ENCODE measurements at regions not wholly inside any gene's neighbourhood (a gene's known extent, or its start where the extent isn't known, plus 50 kb on each side); places are given as distances from the start of the nearest gene placed in this dataset.

DNA sequence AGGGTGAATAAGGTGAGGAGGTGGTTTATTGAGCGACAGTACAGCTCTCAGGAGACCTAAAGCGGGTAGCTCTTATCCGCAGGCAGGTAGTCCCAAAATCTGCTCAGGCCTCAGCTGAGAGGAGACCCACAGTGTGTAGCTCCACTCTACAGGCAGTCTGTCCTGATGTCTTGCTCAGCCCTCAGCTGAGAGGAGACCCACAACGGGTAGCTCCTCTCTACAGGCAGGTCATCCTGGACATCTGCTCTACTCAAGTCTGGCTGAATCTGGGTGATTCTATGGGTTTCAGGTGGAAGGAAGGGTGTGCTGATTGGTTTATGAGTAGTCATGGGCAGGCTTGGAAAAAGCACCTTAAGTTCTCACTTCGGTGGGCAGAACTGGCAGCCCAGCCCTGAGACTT, 55.6 kb upstream of the ABCB5 start:
- Histone ChIP-seq H3K4me2 (replicated peaks; ENCODE audit: low read depth, low read length, poor library complexity, severe bottlenecking) (no peak overlapping the region), H3K79me2 (ENCODE audit: control insufficient read depth, insufficient read depth, low read length) (no peaks in the 10 kb centered on the region), H4K20me1 (ENCODE audit: control insufficient read depth, insufficient read depth, low read length, poor library complexity, severe bottlenecking) (no peaks in the 10 kb centered on the region), H2AFZ (ENCODE audit: insufficient read depth, low read depth, low read length, poor library complexity, severe bottlenecking) (no peak overlapping the region), H3K4me1 (ENCODE audit: control insufficient read depth in 2 of 2, insufficient read depth in 2 of 2, low read length in 2 of 2) (no peaks in the 10 kb centered on the region), H3K27ac (ENCODE audit: low read length in 2 of 2) (no peak overlapping the region), H3K36me3 (replicated peaks in 1 of 2; ENCODE audit: control extremely low read depth in 1 of 2, control insufficient read depth in 1 of 2, extremely low read depth in 1 of 2, insufficient read depth in 2 of 2, low read length in 1 of 2) (no peaks in the 10 kb centered on the region), H3K9me3 (ENCODE audit: control extremely low read depth in 1 of 3, control insufficient read depth in 2 of 3, insufficient read depth in 1 of 3, low read length in 2 of 3) (peaks cover 0 to 3% (median 0%) of the 10 kb centered on the region in 3 donors), H3K27me3 (replicated peaks in 1 of 4; ENCODE audit: control extremely low read depth in 1 of 4, control insufficient read depth in 3 of 4, insufficient read depth in 4 of 4, low read length in 3 of 4) (no peaks in the 10 kb centered on the region), H3K4me3 (ENCODE audit: control extremely low read depth in 1 of 5, extremely low read depth in 1 of 5, insufficient read depth in 1 of 5, low read depth in 2 of 5, low read length in 4 of 5) (no peak overlapping the region), H3K9ac (ENCODE audit: low read length) (no peak overlapping the region)
- no peak overlapping the region for H3K27ac Mint-ChIP-seq
- no peak for ATAC-seq (ENCODE audit: low read depth)
- intact Hi-C loops (cut with micrococcal nuclease): no loop called here
- no peaks in the 10 kb centered on the region for H3K4me1 Mint-ChIP-seq
- no peak for DNase-seq
- 95% methylated on average over 5 of the region's 5 CpGs for WGBS (ENCODE audit: insufficient coverage)
- H3K27me3 Mint-ChIP-seq: peaks cover 6% of the 10 kb centered on the region
- TF ChIP-seq, protein P1, sequence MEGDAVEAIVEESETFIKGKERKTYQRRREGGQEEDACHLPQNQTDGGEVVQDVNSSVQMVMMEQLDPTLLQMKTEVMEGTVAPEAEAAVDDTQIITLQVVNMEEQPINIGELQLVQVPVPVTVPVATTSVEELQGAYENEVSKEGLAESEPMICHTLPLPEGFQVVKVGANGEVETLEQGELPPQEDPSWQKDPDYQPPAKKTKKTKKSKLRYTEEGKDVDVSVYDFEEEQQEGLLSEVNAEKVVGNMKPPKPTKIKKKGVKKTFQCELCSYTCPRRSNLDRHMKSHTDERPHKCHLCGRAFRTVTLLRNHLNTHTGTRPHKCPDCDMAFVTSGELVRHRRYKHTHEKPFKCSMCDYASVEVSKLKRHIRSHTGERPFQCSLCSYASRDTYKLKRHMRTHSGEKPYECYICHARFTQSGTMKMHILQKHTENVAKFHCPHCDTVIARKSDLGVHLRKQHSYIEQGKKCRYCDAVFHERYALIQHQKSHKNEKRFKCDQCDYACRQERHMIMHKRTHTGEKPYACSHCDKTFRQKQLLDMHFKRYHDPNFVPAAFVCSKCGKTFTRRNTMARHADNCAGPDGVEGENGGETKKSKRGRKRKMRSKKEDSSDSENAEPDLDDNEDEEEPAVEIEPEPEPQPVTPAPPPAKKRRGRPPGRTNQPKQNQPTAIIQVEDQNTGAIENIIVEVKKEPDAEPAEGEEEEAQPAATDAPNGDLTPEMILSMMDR (IDR thresholded peaks at IDR 0.05): no peak
- TF ChIP-seq EZH2 (IDR thresholded peaks at IDR 0.05; ENCODE audit: borderline replicate concordance, insufficient read depth, low read depth, low read length, poor library complexity, severe bottlenecking): no peak
- no peak overlapping the region for H3K4me3 Mint-ChIP-seq
- POLR2A ChIA-PET: no interaction called here
- no peaks in the 10 kb centered on the region for H3K9me3 Mint-ChIP-seq (ENCODE audit: insufficient read depth)
- CTCF ChIA-PET: no interaction called here

DNA sequence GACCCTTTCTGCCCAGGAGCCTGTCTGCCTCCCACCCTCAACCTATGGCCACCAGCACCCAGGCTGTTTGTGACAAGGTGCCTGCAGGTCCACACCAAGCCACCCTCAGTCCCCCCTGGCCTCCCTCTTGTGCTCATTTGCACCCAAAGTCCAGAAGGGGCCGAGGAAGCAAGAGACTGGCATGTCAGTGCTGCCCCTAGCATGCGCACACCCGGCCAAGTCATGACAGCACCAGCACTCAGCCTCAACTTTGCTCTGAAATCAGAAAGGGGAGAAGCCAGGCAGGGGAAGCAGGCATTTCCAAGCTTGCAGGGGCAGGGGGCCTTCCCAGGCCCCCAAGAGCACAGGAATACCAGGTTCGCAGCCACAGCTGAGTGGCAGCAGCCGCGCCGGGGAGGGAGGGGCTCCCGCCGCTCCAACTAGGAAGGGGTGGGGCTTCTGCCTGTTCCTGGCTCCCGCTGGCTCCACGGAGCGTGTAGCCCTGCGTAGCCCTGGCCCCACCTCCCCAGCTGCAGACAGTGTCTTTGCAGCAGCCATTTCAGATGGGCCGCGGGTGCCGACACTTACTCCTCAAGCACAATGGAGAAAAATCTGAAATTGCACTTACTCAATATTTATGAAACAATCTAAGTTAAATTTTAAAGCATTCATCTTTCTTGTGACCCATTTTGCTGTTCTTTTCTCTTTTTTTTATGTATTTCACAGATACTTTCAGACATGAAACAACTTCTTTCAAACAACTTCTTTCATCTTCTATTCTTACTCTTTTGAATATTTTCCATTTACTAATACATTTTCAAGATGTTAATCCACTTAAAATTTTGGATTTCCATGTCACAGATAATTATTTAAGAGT, 54.9 kb upstream of the ABCB5 start:
- WGBS (ENCODE audit: insufficient coverage): 95% methylated on average over 16 of the region's 16 CpGs

More for the DNA sequence above, 54.9 kb upstream of the ABCB5 start:
- ChIA-PET CTCF (no interaction called here), POLR2A (no interaction called here)
- Histone ChIP-seq H3K27me3 (replicated peaks in 1 of 4; ENCODE audit: control extremely low read depth in 1 of 4, control insufficient read depth in 3 of 4, insufficient read depth in 4 of 4, low read length in 3 of 4) (no peaks in the 10 kb centered on the region), H3K4me3 (ENCODE audit: control extremely low read depth in 1 of 5, extremely low read depth in 1 of 5, insufficient read depth in 1 of 5, low read depth in 2 of 5, low read length in 4 of 5) (no peak overlapping the region), H3K4me1 (ENCODE audit: control insufficient read depth in 2 of 2, insufficient read depth in 2 of 2, low read length in 2 of 2) (no peaks in the 10 kb centered on the region), H4K20me1 (ENCODE audit: control insufficient read depth, insufficient read depth, low read length, poor library complexity, severe bottlenecking) (no peaks in the 10 kb centered on the region), H3K27ac (ENCODE audit: low read length in 2 of 2) (no peak overlapping the region), H2AFZ (ENCODE audit: insufficient read depth, low read depth, low read length, poor library complexity, severe bottlenecking) (no peak overlapping the region), H3K4me2 (replicated peaks; ENCODE audit: low read depth, low read length, poor library complexity, severe bottlenecking) (no peak overlapping the region), H3K79me2 (ENCODE audit: control insufficient read depth, insufficient read depth, low read length) (no peaks in the 10 kb centered on the region), H3K36me3 (replicated peaks in 1 of 2; ENCODE audit: control extremely low read depth in 1 of 2, control insufficient read depth in 1 of 2, extremely low read depth in 1 of 2, insufficient read depth in 2 of 2, low read length in 1 of 2) (no peaks in the 10 kb centered on the region), H3K9me3 (ENCODE audit: control extremely low read depth in 1 of 3, control insufficient read depth in 2 of 3, insufficient read depth in 1 of 3, low read length in 2 of 3) (peaks cover 0 to 3% (median 0%) of the 10 kb centered on the region in 3 donors), H3K9ac (ENCODE audit: low read length) (no peak overlapping the region)
- Mint-ChIP-seq H3K9me3 (ENCODE audit: insufficient read depth) (no peaks in the 10 kb centered on the region), H3K27me3 (peaks cover 6% of the 10 kb centered on the region), H3K4me1 (no peaks in the 10 kb centered on the region), H3K4me3 (no peak overlapping the region), H3K27ac (no peak overlapping the region)
- no peak for ATAC-seq (ENCODE audit: low read depth)
- intact Hi-C loops (cut with micrococcal nuclease): no loop called here
- TF ChIP-seq, protein P1 (IDR thresholded peaks at IDR 0.05): no peak
- no peak for TF ChIP-seq EZH2 (IDR thresholded peaks at IDR 0.05; ENCODE audit: borderline replicate concordance, insufficient read depth, low read depth, low read length, poor library complexity, severe bottlenecking)
- no peak for DNase-seq
